ENCODE measurements at regions not wholly inside any gene's neighbourhood (a gene's known extent, or its start where the extent isn't known, plus 50 kb on each side); places are given as distances from the start of the nearest gene placed in this dataset.

DNA sequence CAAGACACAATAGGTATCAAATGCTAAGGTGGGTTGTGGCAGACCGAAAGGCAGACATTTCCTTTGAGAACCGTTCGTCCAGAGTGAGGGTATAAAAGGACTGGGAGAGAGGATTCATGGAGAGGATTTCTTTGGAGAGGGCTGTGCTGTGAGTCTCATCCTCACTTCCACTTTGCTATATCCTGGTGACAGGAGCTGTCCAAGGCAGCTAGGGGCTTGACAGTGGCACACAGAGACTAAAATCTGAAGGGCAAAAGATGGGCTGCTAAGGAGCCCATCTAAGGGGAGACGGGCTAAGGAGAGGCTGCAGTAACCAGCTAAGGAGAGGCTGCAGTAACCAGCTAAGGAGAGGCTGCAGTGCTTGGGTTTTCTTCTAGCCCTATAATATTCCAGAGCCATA, 214.0 kb upstream of the ADRA1B start:
- no peak for DNase-seq (ENCODE audit: low read depth)
- no peak overlapping the region for H3K4me3 ChIP-seq (ENCODE audit: low read length)
- TF ChIP-seq, protein P1, sequence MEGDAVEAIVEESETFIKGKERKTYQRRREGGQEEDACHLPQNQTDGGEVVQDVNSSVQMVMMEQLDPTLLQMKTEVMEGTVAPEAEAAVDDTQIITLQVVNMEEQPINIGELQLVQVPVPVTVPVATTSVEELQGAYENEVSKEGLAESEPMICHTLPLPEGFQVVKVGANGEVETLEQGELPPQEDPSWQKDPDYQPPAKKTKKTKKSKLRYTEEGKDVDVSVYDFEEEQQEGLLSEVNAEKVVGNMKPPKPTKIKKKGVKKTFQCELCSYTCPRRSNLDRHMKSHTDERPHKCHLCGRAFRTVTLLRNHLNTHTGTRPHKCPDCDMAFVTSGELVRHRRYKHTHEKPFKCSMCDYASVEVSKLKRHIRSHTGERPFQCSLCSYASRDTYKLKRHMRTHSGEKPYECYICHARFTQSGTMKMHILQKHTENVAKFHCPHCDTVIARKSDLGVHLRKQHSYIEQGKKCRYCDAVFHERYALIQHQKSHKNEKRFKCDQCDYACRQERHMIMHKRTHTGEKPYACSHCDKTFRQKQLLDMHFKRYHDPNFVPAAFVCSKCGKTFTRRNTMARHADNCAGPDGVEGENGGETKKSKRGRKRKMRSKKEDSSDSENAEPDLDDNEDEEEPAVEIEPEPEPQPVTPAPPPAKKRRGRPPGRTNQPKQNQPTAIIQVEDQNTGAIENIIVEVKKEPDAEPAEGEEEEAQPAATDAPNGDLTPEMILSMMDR (IDR thresholded peaks at IDR 0.05; ENCODE audit: insufficient read depth, low read depth, low read length, missing control alignments): no peak

DNA sequence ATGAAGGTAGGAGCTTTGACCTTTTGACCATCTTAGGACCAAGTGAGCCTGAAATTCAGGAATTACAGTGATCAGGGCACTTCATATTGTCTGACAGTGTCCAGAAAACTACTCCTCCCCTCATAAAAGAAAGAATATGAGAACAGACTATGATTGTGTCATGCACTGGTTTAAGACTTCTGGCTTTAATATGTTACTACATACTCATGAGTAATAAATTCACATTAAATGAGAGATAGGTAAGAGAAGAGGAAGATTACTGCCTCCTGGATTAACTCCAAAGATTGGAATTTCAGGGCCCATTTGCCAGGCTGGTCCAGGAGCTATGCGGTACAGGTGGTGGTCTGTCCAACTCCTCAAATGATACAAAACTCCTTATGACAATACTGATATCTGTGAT, 213.5 kb upstream of the ADRA1B start:
- TF ChIP-seq, protein P1 (IDR thresholded peaks at IDR 0.05; ENCODE audit: insufficient read depth, low read depth, low read length, missing control alignments): no peak
- DNase-seq (ENCODE audit: low read depth): no peak
- no peak overlapping the region for H3K4me3 ChIP-seq (ENCODE audit: low read length)

DNA sequence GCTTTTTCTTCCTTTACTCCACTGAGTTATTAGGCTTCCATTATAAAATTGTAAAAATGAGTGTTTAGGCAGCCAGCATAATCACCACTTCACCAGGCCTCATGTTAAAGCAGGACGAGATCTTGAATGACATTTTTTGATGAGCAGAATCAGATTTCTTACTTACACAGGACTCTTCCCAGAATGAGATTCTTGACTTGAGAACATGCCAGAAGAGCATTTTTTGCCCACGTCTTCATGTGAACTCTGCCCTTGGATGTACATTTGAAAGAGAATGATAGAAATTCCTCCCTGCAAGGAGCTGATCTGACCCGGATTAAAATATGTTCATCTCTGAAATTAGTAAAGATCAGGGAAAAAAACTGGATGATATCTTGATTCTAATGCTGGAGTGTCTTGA, 212.1 kb upstream of the ADRA1B start:
- TF ChIP-seq, protein P1 (IDR thresholded peaks at IDR 0.05; ENCODE audit: insufficient read depth, low read depth, low read length, missing control alignments): no peak
- DNase-seq (ENCODE audit: low read depth): no peak
- H3K4me3 ChIP-seq (ENCODE audit: low read length): no peak overlapping the region

DNA sequence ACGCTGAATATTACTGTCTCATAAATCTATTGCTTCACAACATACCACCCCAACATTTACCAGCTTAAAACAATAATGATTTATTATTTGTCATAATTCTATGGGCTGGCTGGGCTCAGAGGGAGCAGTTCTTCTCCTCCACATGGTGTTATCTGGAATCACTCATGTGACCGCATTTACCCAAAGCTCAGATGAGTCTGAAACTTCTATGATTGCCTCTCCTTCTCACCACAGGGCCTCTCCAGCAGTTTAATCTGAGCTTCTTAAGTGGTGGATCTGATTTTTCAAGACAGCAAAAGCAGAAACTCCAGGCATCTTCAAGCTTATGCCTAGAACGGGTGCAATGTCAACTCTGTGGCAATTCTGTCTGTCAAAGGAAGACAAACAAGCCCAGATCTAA, 210.3 kb upstream of the ADRA1B start:
- H3K4me3 ChIP-seq (ENCODE audit: low read length): no peak overlapping the region
- TF ChIP-seq, protein P1 (IDR thresholded peaks at IDR 0.05; ENCODE audit: insufficient read depth, low read depth, low read length, missing control alignments): no peak
- no peak for DNase-seq (ENCODE audit: low read depth)

DNA sequence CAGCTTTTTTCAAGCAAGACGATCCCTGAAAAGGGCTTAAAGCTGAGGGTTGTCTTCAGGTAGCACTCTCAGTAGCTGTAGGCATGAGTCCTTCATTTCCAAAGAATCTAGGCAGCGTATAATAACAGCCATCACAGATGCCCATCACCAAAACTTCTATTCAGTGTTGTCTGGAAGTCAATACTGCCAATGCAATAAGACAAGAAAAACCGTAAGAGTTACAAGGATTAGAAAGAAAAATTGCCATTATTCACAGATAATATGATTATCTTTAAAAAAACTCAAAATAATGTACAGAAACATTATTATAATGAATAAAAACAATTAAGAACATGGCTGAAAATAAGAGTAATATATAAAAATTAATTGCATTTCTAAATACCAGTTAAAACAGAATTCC, 208.2 kb upstream of the ADRA1B start:
- TF ChIP-seq, protein P1 (IDR thresholded peaks at IDR 0.05; ENCODE audit: insufficient read depth, low read depth, low read length, missing control alignments): no peak
- DNase-seq (ENCODE audit: low read depth): no peak
- H3K4me3 ChIP-seq (ENCODE audit: low read length): no peak overlapping the region

DNA sequence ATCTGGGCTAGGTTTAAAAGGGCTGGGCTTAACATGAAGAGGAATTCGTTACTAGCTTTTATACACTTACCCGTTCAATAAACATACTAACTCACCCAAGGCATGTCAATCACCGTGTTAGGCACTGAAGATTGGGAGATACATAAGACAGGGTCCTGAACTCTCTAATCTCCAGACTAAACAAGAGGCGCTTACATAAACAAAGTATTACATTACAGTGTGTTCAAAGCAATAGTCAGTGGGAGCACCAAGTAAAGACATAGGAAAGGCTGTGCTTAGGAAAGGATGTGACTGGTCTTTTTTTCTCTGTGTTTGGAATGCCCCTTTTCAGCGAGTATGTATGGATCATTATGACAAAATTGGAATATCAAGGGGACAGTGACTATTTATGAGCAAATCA, 203.6 kb upstream of the ADRA1B start:
- no peak overlapping the region for H3K4me3 ChIP-seq (ENCODE audit: low read length)
- TF ChIP-seq, protein P1 (IDR thresholded peaks at IDR 0.05; ENCODE audit: insufficient read depth, low read depth, low read length, missing control alignments): no peak
- DNase-seq (ENCODE audit: low read depth): no peak

DNA sequence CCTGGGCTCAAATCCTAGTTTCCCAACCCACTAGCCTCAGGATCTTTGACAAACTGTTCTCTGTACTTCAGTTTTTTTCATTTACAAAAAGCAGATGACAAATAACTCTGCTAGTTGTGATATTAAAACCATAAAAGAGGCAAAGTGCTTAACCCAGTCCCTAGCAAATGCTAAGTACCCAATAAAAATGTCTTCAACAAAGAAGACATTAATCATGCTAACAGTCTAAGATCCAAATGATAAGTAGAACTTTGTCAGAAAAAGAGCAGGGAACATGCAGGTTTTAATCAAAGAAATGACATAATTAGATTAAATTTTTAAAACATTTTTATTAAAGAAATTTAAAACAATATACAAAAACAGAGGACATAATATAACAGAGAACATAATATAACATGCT, 203.0 kb upstream of the ADRA1B start:
- H3K4me3 ChIP-seq (ENCODE audit: low read length): no peak overlapping the region
- TF ChIP-seq, protein P1 (IDR thresholded peaks at IDR 0.05; ENCODE audit: insufficient read depth, low read depth, low read length, missing control alignments): no peak
- no peak for DNase-seq (ENCODE audit: low read depth)
